ENCODE measurements at regions not wholly inside any gene's neighbourhood (a gene's known extent, or its start where the extent isn't known, plus 50 kb on each side); places are given as distances from the start of the nearest gene placed in this dataset.
A peak's percentile ranks its signal among the peaks of the same experiment; 100 is the strongest.

- DNase-seq (ENCODE audit: low spot score) = no peak
Measured at GRCh38 chr9:85151741-85152140, 482.2 kb downstream of the NTRK2 start.

- DNase-seq (ENCODE audit: low spot score) = no peak
Measured at GRCh38 chr9:85151162-85151561, 481.6 kb downstream of the NTRK2 start.

GRCh38 chr9:85147046-85147640, 477.6 kb downstream of the NTRK2 start:
- no peak for DNase-seq (ENCODE audit: low spot score)

- DNase-seq (ENCODE audit: low spot score) = peak; percentile 43
Measured at GRCh38 chr9:85142968-85143367, 473.4 kb downstream of the NTRK2 start.

GRCh38 chr9:85142496-85142911, 473.0 kb downstream of the NTRK2 start:
- DNase-seq (ENCODE audit: low spot score) = no peak

GRCh38 chr9:85137696-85138095, 468.2 kb downstream of the NTRK2 start:
- no peak for DNase-seq (ENCODE audit: low spot score)

- DNase-seq (ENCODE audit: low spot score) = no peak
Measured at GRCh38 chr9:85136987-85137386, 467.5 kb downstream of the NTRK2 start.

- no peak for DNase-seq (ENCODE audit: low spot score)
Measured at GRCh38 chr9:85136507-85136906, 467.0 kb downstream of the NTRK2 start.

- DNase-seq (ENCODE audit: low spot score) = no peak
Measured at GRCh38 chr9:85130764-85131163, 461.2 kb downstream of the NTRK2 start.

GRCh38 chr9:85130260-85130659, 460.7 kb downstream of the NTRK2 start:
- DNase-seq (ENCODE audit: low spot score) = no peak

- DNase-seq (ENCODE audit: low spot score) = no peak
Measured at GRCh38 chr9:85129514-85129913, 460.0 kb downstream of the NTRK2 start.

GRCh38 chr9:85118990-85119755, 449.6 kb downstream of the NTRK2 start:
- no peak for DNase-seq (ENCODE audit: low spot score)

GRCh38 chr9:85117831-85118230, 448.3 kb downstream of the NTRK2 start:
- DNase-seq (ENCODE audit: low spot score) = no peak

GRCh38 chr9:85115473-85115872, 445.9 kb downstream of the NTRK2 start:
- no peak for DNase-seq (ENCODE audit: low spot score)

GRCh38 chr9:85114799-85115198, 445.3 kb downstream of the NTRK2 start:
- no peak for DNase-seq (ENCODE audit: low spot score)

GRCh38 chr9:85112933-85113418, 443.4 kb downstream of the NTRK2 start:
- no peak for DNase-seq (ENCODE audit: low spot score)

GRCh38 chr9:85112391-85112790, 442.9 kb downstream of the NTRK2 start:
- DNase-seq (ENCODE audit: low spot score) = no peak

GRCh38 chr9:85108746-85109145, 439.2 kb downstream of the NTRK2 start:
- no peak for DNase-seq (ENCODE audit: low spot score)

- no peak for DNase-seq (ENCODE audit: low spot score)
Measured at GRCh38 chr9:85108229-85108628, 438.7 kb downstream of the NTRK2 start.

GRCh38 chr9:85089188-85089969, 419.9 kb downstream of the NTRK2 start:
- no peak for DNase-seq (ENCODE audit: low spot score)

- no peak for DNase-seq (ENCODE audit: low spot score)
Measured at GRCh38 chr9:85081963-85082362, 412.4 kb downstream of the NTRK2 start.

GRCh38 chr9:85079349-85079748, 409.8 kb downstream of the NTRK2 start:
- DNase-seq (ENCODE audit: low spot score) = no peak

- DNase-seq (ENCODE audit: low spot score) = no peak
Measured at GRCh38 chr9:85077944-85078343, 408.4 kb downstream of the NTRK2 start.

Data from COLO829 (cell line).